Activated CD4-positive, alpha-beta T cell treated with anti-CD3 and anti-CD28 coated beads, Interleukin-2, amount 10 ng/mL, durations not matched to agents 7 days and 5 days (primary cell): ENCODE measurements at regions not wholly inside any gene's neighbourhood (a gene's known extent, or its start where the extent isn't known, plus 50 kb on each side); places are given as distances from the start of the nearest gene placed in this dataset.
"Not testable (repeated sequence)": the region's sequence is repeated elsewhere in the genome, so short reads cannot be mapped to it uniquely, and the experiment has no call there.

Experiments
- CTCF ChIA-PET: fragments of 350-600 bp; sonication (Branson Sonifier 250); formaldehyde crosslinking; loops from one replicate; lab custom pipeline; 2021; ENCODE audit warnings: antibody characterized with exemption; lab: Charles Lee
- POLR2A ChIA-PET: fragments of 350-600 bp; sonication (Branson Sonifier 250); formaldehyde crosslinking; loops from one replicate; lab custom pipeline; 2021; ENCODE audit warnings: antibody characterized with exemption; lab: Charles Lee
- DNase-seq: peaks from one replicate; pipeline ENCODE4 v3.0.0-alpha.2; 2020
- H3K27ac Mint-ChIP-seq: one replicate; pipeline ENCODE4 v1.8.0; 2021; ENCODE audit warnings: mild to moderate bottlenecking, moderate library complexity, mixed read lengths
- H3K27me3 Mint-ChIP-seq: one replicate; pipeline ENCODE4 v1.8.0; 2021; ENCODE audit warnings: mixed read lengths
- H3K36me3 Mint-ChIP-seq: one replicate; pipeline ENCODE4 v1.8.0; 2021; ENCODE audit warnings: low read depth, mixed read lengths
- H3K4me1 Mint-ChIP-seq: one replicate; pipeline ENCODE4 v1.8.0; 2021; ENCODE audit warnings: mixed read lengths
- H3K4me3 Mint-ChIP-seq: one replicate; pipeline ENCODE4 v1.8.0; 2021; ENCODE audit warnings: mild to moderate bottlenecking, moderate library complexity, mixed read lengths
- H3K9me3 Mint-ChIP-seq: one replicate; pipeline ENCODE4 v1.8.0; 2021; ENCODE audit warnings: mixed read lengths

GRCh38 chr10:23918090-23918723 lies 290.7 kb upstream of the KIAA1217 start:
- CTCF ChIA-PET: no interaction called here
- H3K4me3 Mint-ChIP-seq: no peak overlapping the region
- no peak overlapping the region for H3K27ac Mint-ChIP-seq
- POLR2A ChIA-PET: no interaction called here
- H3K9me3 Mint-ChIP-seq: no peaks in the 10 kb centered on the region
- H3K36me3 Mint-ChIP-seq: no peaks in the 10 kb centered on the region
- H3K4me1 Mint-ChIP-seq: no peaks in the 10 kb centered on the region
- no peaks in the 10 kb centered on the region for H3K27me3 Mint-ChIP-seq
- DNase-seq: no peak

DNA sequence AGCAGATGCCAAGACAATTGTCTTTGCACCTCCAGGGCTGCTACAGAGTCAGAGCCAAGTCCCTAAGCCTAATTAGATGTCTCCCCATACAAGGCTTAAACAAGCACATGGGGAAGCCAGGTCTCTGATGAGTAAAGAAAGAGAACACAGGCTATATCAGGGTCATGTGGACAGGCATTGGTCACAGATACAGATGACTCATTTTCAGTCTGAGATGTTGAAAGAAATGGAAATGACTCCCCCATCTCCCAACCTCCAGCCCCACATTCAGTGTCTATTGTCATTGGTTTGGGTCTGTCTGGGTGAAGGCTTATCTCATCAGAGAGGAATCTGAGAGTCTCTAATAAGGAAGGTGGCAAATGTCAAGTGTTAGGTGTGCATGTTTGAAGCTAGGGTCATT lies 290.1 kb upstream of the KIAA1217 start:
- Mint-ChIP-seq H3K4me3 (no peak overlapping the region), H3K4me1 (no peaks in the 10 kb centered on the region), H3K9me3 (no peaks in the 10 kb centered on the region), H3K27ac (no peak overlapping the region), H3K27me3 (no peaks in the 10 kb centered on the region), H3K36me3 (no peaks in the 10 kb centered on the region)
- ChIA-PET POLR2A (no interaction called here), CTCF (no interaction called here)
- no peak for DNase-seq

- no peak overlapping the region for H3K27ac Mint-ChIP-seq
- ChIA-PET CTCF (no interaction called here), POLR2A (no interaction called here)
- H3K27me3 Mint-ChIP-seq: no peaks in the 10 kb centered on the region
- no peaks in the 10 kb centered on the region for H3K4me1 Mint-ChIP-seq
- DNase-seq: no peak
- no peaks in the 10 kb centered on the region for H3K36me3 Mint-ChIP-seq
- no peak overlapping the region for H3K4me3 Mint-ChIP-seq
- no peaks in the 10 kb centered on the region for H3K9me3 Mint-ChIP-seq
Observed at GRCh38 chr10:23927576-23928325, 281.2 kb upstream of the KIAA1217 start.

- H3K4me3 Mint-ChIP-seq, H3K4me1 Mint-ChIP-seq, POLR2A ChIA-PET, CTCF ChIA-PET, H3K36me3 Mint-ChIP-seq, H3K27me3 Mint-ChIP-seq, DNase-seq, H3K9me3 Mint-ChIP-seq, H3K27ac Mint-ChIP-seq: not testable (repeated sequence)
Observed at GRCh38 chr10:23934023-23934422, 274.9 kb upstream of the KIAA1217 start.

GRCh38 chr10:23945845-23946244 lies 263.1 kb upstream of the KIAA1217 start:
- Mint-ChIP-seq H3K27me3 (no peaks in the 10 kb centered on the region), H3K4me3 (no peak overlapping the region), H3K36me3 (no peaks in the 10 kb centered on the region), H3K4me1 (no peaks in the 10 kb centered on the region), H3K27ac (no peak overlapping the region), H3K9me3 (no peaks in the 10 kb centered on the region)
- no peak for DNase-seq
- CTCF ChIA-PET: no interaction called here
- POLR2A ChIA-PET: no interaction called here

DNA sequence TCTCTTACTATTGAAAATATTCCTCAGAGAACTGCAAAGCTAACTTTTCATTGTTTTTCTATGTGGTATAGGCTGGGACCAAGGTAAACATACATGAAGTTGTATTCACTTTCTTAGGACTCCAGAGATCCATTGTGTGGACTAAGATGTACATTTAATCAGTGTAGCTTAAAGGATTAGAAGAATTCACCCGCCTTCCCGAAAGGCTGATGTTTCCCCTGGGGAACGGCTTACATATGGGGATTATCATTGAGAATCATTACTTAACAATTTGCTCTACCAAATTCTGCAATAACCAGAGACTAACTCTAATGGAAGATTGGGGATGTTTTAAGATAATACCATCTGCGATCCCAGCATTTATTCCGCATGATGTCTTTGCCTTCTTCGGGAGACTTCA lies 257.1 kb upstream of the KIAA1217 start:
- Mint-ChIP-seq H3K4me1 (no peaks in the 10 kb centered on the region), H3K4me3 (no peak overlapping the region), H3K9me3 (peaks cover 4% of the 10 kb centered on the region), H3K36me3 (no peaks in the 10 kb centered on the region), H3K27ac (no peak overlapping the region), H3K27me3 (no peaks in the 10 kb centered on the region)
- no peak for DNase-seq
- CTCF ChIA-PET: no interaction called here
- POLR2A ChIA-PET: no interaction called here

GRCh38 chr10:23955456-23956225 lies 253.3 kb upstream of the KIAA1217 start:
- CTCF ChIA-PET: no interaction called here
- POLR2A ChIA-PET: no interaction called here
- H3K4me3 Mint-ChIP-seq: no peak overlapping the region
- peaks cover 4% of the 10 kb centered on the region for H3K9me3 Mint-ChIP-seq
- H3K4me1 Mint-ChIP-seq: no peaks in the 10 kb centered on the region
- no peak overlapping the region for H3K27ac Mint-ChIP-seq
- DNase-seq: no peak
- H3K27me3 Mint-ChIP-seq: no peaks in the 10 kb centered on the region
- H3K36me3 Mint-ChIP-seq: no peaks in the 10 kb centered on the region

- Mint-ChIP-seq H3K4me1 (no peaks in the 10 kb centered on the region), H3K4me3 (no peak overlapping the region), H3K9me3 (no peaks in the 10 kb centered on the region), H3K36me3 (no peaks in the 10 kb centered on the region), H3K27ac (no peak overlapping the region), H3K27me3 (no peaks in the 10 kb centered on the region)
- DNase-seq: no peak
- ChIA-PET POLR2A (no interaction called here), CTCF (no interaction called here)
Observed at GRCh38 chr10:23965123-23965522, 243.8 kb upstream of the KIAA1217 start.

DNA sequence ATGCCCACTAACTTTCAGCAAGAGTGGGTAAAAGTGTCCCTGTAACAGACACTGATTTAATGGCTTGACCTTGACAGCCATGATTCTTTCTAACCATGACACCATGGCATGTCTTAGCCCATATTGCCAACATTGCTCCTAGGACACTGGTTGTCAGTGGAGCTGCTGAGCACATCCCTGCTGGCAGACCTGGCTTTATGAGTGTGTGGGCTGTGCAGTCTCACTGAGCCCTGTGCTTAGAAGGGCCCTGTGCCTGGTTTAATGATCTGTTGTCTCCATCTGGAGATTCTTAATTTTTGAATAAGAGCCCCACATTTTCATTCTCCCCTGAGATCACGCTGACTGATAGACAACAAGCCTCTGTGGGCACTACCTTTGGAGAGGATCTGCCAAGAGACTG lies 243.1 kb upstream of the KIAA1217 start:
- ChIA-PET POLR2A (no interaction called here), CTCF (no interaction called here)
- H3K4me1 Mint-ChIP-seq: no peaks in the 10 kb centered on the region
- DNase-seq: no peak
- no peak overlapping the region for H3K4me3 Mint-ChIP-seq
- no peak overlapping the region for H3K27ac Mint-ChIP-seq
- H3K27me3 Mint-ChIP-seq: no peaks in the 10 kb centered on the region
- no peaks in the 10 kb centered on the region for H3K36me3 Mint-ChIP-seq
- H3K9me3 Mint-ChIP-seq: no peaks in the 10 kb centered on the region

DNA sequence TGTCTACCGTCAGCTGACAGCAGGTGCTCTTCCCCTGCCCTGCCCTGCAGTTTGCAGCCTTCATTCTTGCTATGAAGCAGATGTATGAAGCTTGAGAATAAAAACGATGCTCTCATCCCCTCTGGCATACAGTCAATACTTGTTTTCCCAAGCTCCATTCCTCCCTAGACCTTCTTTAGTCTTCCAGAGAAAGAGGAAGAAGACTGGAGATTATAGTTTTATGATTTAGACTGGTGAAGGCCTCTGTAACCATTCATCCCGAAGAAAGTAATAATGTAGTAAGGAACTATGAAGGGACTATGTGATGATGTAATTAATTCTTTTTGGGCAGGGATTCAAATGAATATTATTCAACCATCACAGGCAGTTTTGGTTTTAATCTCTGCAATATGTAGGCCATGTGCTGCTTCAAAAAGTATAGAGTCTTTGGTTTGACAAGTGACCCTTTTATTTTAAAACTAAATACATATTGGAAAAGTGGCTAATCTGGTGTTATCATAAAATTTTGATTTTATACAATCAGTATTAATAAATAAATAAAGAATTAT lies 242.4 kb upstream of the KIAA1217 start:
- H3K4me1 Mint-ChIP-seq: no peaks in the 10 kb centered on the region
- ChIA-PET CTCF (no interaction called here), POLR2A (no interaction called here)
- H3K9me3 Mint-ChIP-seq: no peaks in the 10 kb centered on the region
- no peak overlapping the region for H3K27ac Mint-ChIP-seq
- H3K4me3 Mint-ChIP-seq: no peak overlapping the region
- no peaks in the 10 kb centered on the region for H3K27me3 Mint-ChIP-seq
- DNase-seq: no peak
- no peaks in the 10 kb centered on the region for H3K36me3 Mint-ChIP-seq

- DNase-seq: no peak
- no peak overlapping the region for H3K27ac Mint-ChIP-seq
- no peaks in the 10 kb centered on the region for H3K9me3 Mint-ChIP-seq
- no peaks in the 10 kb centered on the region for H3K27me3 Mint-ChIP-seq
- no peak overlapping the region for H3K4me3 Mint-ChIP-seq
- ChIA-PET CTCF (interaction anchor here (1.4 kb wide), 1 partner anchor 12 kb away, joined by 3 read pairs; no protein-coding TSS in a partner anchor), POLR2A (no interaction called here)
- H3K4me1 Mint-ChIP-seq: no peaks in the 10 kb centered on the region
- H3K36me3 Mint-ChIP-seq: no peaks in the 10 kb centered on the region
Observed at GRCh38 chr10:23968301-23968700, 240.6 kb upstream of the KIAA1217 start.

- no peak overlapping the region for H3K4me3 Mint-ChIP-seq
- CTCF ChIA-PET: interaction anchor here (0.6 kb wide), 1 partner anchor 21 kb away, joined by 3 read pairs; no protein-coding TSS in a partner anchor
- POLR2A ChIA-PET: interaction anchor here (0.7 kb wide), 1 partner anchor 628 kb away, joined by 3 read pairs; no protein-coding TSS in a partner anchor
- H3K27me3 Mint-ChIP-seq: no peaks in the 10 kb centered on the region
- DNase-seq: no peak
- H3K4me1 Mint-ChIP-seq: no peaks in the 10 kb centered on the region
- H3K27ac Mint-ChIP-seq: no peak overlapping the region
- H3K9me3 Mint-ChIP-seq: no peaks in the 10 kb centered on the region
- H3K36me3 Mint-ChIP-seq: no peaks in the 10 kb centered on the region
Observed at GRCh38 chr10:23974746-23975272, 234.1 kb upstream of the KIAA1217 start.

- no peak for DNase-seq
- ChIA-PET POLR2A (no interaction called here), CTCF (interaction anchor here (0.6 kb wide), 1 partner anchor 21 kb away, joined by 3 read pairs; no protein-coding TSS in a partner anchor)
- H3K4me3 Mint-ChIP-seq: no peak overlapping the region
- no peaks in the 10 kb centered on the region for H3K4me1 Mint-ChIP-seq
- no peak overlapping the region for H3K27ac Mint-ChIP-seq
- no peaks in the 10 kb centered on the region for H3K9me3 Mint-ChIP-seq
- H3K27me3 Mint-ChIP-seq: no peaks in the 10 kb centered on the region
- H3K36me3 Mint-ChIP-seq: no peaks in the 10 kb centered on the region
Observed at GRCh38 chr10:23975431-23975830, 233.5 kb upstream of the KIAA1217 start.
